DND-41 (cell line): ENCODE measurements at regions not wholly inside any gene's neighbourhood (a gene's known extent, or its start where the extent isn't known, plus 50 kb on each side); places are given as distances from the start of the nearest gene placed in this dataset.

ENCODE experiments used
- EZH2 ChIP-seq: IDR thresholded peaks from 3 replicates; pipeline ENCODE4 v1.6.1; 2012; ENCODE audit warnings: borderline replicate concordance, low read depth, mild to moderate bottlenecking, moderate library complexity, low read length, inconsistent platforms; ENCODE audit not compliant: severe bottlenecking
- TF ChIP-seq, protein P1 (sequence below): IDR thresholded peaks from 2 replicates; pipeline ENCODE4 v1.5.1; 2012; ENCODE audit warnings: borderline replicate concordance, low read length, moderate library complexity, mild to moderate bottlenecking; ENCODE audit not compliant: poor library complexity, severe bottlenecking; ENCODE audit errors: extremely low read depth

- TF ChIP-seq, protein P1, sequence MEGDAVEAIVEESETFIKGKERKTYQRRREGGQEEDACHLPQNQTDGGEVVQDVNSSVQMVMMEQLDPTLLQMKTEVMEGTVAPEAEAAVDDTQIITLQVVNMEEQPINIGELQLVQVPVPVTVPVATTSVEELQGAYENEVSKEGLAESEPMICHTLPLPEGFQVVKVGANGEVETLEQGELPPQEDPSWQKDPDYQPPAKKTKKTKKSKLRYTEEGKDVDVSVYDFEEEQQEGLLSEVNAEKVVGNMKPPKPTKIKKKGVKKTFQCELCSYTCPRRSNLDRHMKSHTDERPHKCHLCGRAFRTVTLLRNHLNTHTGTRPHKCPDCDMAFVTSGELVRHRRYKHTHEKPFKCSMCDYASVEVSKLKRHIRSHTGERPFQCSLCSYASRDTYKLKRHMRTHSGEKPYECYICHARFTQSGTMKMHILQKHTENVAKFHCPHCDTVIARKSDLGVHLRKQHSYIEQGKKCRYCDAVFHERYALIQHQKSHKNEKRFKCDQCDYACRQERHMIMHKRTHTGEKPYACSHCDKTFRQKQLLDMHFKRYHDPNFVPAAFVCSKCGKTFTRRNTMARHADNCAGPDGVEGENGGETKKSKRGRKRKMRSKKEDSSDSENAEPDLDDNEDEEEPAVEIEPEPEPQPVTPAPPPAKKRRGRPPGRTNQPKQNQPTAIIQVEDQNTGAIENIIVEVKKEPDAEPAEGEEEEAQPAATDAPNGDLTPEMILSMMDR: no peak
- no peak for TF ChIP-seq EZH2
Measured at GRCh38 chr11:34748036-34748435, 127.1 kb downstream of the EHF start.
